Astrocyte of the hippocampus (primary cell): ENCODE measurements at regions not wholly inside any gene's neighbourhood (a gene's known extent, or its start where the extent isn't known, plus 50 kb on each side); places are given as distances from the start of the nearest gene placed in this dataset.

Experiments used
- DNase-seq: peaks from one replicate; pipeline ENCODE4 v3.0.0; 2011; ENCODE audit warnings: low read depth, low spot score

- DNase-seq = no peak
These were observed 50.8 kb upstream of the INCENP start for GRCh38 chr11:62073061-62073460.

DNA sequence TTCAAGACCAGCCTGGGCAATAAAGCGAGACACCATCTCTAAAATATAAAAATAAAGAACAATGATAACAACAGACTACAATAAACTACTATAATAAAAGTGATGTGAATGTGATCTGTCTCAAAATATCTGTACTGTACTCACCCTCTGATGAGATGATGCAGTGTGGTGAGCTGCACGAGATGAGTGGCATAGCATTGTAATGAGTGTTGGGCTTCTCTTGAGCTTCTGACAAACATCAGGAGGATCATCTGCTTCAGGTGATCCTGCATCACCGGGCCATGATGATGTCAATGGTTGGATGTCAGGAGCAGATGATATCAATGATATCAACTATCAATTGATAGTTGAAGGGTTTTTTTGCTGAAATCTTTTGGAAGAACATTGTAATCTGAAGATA, 52.4 kb upstream of the INCENP start:
- DNase-seq = no peak

DNA sequence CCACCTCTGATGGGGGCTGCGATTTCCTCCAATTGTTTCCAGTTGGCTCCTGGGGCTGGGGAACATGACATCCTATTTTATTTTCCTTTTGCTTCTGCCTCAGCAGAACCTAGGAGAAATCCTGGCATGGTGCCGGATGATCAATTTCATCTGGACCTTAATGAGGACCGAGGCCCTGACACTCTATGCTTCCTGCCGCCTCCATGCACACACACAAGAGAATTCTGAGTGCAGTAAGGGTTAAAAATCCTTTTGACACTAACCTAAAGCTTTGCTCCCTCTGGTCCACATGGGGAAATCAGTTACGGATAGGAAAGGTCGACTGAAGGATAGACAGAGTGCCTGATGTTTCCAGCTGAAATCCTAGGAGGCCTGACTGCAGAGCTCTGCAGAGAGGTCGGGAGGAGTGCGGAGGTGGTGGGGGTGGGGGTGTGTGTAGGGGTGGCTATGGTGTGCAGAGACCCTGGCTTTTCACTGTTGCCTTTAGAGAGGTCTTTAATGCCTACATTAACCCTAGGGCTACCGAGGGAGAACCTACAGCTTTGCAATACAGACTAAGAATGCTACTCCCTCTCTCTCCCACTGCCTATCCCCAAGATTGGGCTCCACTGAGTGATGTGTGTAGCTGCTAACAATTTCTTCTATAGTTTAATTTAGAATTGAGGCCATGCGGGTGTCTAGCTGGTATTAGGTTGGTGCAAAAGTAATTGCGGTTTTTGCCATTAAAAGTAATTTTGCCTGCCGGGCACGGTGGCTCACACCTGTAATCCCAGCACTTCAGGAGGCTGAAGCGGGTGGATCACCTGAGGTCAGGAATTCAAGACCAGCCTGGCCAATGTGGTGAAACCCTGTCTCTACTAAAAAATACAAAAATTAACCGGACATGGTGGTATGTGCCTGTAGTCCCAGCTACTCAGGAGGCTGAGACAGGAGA, 53.6 kb upstream of the INCENP start:
- peak; percentile 19 for DNase-seq

DNA sequence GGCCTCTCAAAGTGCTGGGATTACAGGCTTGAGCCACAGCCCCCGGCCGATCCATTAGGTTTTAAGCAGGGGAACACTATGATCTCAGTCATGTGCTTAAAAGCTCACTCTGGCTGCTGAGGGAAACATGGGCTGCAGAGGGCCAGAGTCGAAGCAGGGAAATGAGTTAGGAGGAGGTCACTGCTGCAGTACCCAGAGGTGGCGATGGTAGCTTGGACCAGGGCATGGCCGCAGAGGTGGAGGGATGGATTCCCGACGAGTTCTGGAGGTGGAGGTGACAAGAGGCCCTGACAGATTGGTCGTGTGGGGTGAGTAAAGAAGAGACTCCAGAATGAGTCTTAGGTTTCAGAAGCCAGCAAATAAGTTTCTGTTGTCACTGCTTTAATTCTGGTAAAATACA, 54.4 kb upstream of the INCENP start:
- DNase-seq = no peak

DNA sequence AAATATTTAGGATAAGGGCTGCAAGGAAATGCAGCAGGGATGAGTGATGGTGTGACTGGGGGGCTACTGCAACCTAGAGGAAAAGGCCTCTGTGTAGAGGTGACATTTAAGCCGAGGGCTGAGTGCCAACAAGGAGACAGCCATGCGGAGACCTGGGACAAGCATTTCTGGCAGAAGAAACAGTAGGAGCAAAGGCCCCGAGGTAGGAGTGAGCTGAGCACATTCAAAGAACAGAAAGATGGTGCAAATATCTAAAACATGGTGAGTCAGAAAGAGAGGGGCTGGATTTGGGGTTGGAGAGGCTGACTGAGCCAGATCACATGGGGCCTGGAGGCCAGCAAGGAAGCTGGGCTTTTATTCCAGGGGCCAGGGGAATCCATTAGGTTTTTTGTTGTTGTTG, 55.1 kb upstream of the INCENP start:
- DNase-seq = no peak

GRCh38 chr11:62067741-62068140, 56.1 kb upstream of the INCENP start:
- DNase-seq = no peak

DNA sequence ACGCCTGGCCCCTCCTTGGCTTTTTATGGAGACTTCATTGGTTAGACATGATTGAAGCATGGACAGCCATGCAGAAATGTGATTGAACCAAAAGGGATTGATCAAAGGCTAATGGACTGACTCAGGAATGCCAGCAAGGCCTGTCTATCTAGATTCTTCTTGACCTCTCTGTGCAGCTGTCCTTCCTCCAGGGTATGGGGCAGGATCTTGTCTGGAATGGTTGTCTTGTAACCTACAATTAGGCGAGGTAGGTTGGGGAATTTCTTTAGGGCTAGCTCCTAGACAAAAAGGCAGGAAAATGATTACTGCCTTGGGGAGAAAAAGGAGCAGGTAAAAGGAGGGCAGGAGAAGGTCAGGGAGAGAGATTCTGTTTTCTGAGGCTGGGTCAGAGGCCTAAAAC, 59.6 kb upstream of the INCENP start:
- no peak for DNase-seq

GRCh38 chr11:62062223-62062861, 61.5 kb upstream of the INCENP start:
- no peak for DNase-seq

- DNase-seq = no peak
These were observed 62.2 kb upstream of the INCENP start for GRCh38 chr11:62061356-62062222.

- DNase-seq = no peak
These were observed 66.7 kb upstream of the INCENP start for GRCh38 chr11:62057069-62057468.

DNA sequence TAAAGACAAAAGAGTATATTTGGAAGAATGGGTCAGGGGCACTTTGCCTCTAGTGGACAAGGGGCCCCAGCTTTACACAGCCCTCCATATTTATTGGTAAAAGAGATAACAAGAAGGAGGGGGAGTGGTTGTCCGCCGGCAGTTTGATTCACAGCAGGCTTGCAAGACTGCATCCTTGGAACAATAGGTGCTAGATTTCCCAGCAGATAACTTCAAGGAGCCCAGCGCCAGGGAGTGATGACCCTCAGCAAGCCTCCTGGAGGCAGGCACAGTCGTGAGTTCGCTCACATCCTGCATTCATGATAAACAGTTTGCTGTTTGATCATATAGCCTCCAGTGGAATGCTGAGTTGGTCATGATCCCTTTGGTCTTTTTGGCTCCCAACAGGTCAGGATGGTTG, 67.8 kb upstream of the INCENP start:
- no peak for DNase-seq

DNA sequence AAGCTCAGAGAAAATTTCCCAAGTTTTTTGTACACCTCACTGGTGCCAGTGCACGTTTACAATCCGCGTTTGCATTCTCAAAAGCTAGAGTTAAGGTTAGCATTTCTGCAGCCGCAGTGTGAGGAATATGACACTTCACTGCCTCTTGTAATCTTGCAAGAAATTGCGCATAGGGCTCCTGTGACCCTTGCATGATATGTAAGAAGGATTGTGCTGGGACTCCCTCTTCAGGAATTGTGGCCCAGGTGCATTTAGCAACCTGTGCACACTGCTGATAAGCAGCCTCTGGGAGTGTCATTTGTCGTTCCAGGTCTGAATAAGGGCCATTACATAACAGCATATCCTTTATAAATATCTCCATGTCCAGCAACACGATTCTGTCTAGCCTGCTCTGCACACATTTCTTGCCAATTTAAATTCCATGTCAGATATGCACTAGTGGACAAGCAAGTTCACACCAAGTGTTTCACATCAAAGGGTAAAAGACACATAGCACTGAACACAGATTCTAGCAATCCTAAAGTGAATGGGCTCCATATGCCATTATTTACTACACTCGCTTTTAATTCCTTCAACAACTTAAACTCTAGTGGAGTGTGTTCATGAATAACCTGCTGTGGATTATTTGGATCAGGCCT, 69.2 kb upstream of the INCENP start:
- DNase-seq = no peak

DNA sequence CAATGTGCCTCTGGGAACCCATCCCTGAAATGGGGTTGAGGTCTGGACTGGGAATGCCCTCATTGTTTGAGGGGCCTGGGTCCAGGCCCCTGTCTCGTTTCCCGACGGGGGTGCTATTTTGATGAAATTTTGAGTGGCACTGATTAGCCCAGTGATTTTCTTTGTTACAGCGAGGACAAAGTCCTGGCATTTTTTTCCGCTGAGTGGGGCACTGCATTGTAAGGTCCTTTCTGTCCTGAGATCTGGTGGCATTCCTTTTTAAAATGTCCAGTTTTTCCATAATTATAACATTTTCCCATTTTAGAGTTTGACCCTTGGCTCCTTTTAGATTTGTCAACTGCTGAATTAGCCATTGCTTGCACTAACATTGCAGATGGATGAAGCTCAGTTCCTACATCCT, 69.7 kb upstream of the INCENP start:
- no peak for DNase-seq

GRCh38 chr11:62050716-62051115, 73.1 kb upstream of the INCENP start:
- DNase-seq = no peak

- no peak for DNase-seq
These were observed 75.7 kb upstream of the INCENP start for GRCh38 chr11:62048100-62048499.

DNA sequence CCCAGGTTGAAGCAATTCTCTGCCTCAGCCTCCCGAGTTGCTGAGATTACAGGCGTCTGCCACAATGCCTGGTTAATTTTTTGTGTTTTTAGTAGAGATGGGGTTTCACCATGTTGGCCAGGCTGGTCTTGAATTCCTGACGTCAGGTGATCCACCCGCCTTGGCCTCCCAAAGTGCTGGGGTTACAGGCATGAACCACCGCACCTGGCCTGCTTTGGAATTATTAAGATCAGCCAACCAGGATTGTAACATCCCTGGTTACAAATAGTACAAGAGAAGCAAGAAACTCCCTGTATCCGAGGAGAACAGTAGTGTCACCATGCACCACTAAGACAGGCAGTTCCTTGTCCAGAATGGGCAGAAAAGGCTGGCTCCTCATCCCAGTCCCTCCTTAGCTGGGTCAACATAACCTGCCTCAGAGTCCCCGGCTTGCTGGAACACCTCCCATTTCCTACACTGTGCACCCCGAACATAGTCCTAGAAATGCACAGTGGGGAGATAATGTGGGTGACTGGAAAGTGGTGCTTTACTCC, 77.2 kb upstream of the INCENP start:
- DNase-seq = no peak

DNA sequence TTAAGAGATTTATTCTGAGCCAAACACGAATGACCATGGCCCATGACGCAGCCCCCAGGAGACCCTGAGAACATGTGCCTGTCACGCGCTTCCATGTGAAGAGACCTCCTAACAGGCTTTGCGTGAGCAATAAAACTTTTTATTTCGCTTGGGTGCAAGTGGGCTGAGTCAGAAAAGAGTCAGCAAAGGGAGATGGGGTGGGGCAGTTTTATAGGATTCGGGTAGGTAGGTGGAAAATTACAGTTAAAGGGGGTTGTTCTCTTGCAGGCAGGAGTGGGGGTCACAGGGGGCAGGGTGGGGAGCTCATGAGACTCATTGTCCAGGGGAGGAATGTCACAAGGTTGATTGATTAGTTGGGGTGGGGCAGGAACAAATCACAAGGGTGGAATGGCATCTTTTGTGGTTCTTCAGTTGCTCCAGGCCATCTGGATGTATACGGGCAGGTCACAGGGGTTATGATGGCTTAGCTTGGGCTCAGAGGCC, 77.2 kb upstream of the FTH1 start:
- no peak for DNase-seq

- DNase-seq = no peak
These were observed 67.9 kb upstream of the FTH1 start for GRCh38 chr11:62035293-62035692.

DNA sequence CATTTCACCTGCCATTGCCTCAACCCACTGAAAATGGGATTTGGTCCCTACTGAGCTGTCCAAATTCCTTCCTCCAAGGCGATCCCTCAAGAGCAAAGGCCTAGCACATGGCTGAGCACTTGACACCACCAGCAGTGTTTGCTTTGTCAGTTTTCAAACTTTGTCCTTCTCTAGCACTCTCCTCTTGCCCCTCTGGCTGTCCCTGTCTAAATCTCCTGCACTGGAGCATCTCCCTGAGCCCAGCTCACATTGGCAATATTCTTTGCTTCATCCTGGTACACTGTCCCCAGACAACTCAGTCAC, 66.6 kb upstream of the FTH1 start:
- DNase-seq = no peak

DNA sequence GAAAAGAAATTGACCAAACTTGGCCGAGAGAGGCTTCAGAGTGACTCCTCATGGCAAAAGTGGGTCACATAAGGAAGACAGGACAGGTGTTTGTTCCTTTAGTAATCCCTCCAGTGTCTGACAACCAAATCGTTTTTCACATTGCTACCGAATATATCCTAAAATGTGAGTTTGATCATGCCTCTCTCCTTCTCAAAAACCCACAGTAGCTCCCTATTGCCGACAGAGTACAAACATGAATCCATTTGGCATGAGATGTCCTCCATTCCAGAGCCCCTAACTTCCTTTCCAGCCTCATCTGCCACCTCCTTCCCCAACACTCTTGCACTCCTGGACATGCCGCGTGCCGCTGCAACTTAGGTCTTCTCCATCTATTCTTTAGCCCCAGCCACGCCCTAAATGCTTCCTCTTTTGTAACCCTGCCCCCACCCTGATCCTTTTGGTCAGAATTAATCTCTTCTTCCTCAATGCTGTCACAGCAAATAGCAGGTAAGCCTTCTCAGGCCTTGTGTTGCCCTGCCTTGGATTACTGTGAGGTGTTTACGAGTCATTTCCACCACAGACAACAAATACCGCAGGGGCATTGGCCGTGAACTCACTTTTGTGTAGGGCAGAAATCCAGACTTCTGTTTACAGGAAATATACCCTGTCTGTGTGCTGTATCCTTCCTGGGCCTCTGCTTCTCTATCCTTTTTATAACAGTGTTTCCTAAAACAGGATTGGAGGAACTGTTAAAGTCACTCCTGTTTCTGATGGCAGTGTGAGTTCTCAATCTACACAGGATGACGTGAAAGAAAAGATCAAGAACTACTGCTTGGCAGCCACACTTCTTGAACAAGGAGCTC, 66.0 kb upstream of the FTH1 start:
- DNase-seq = peak; percentile 7
